ENCODE measurements at regions not wholly inside any gene's neighbourhood (a gene's known extent, or its start where the extent isn't known, plus 50 kb on each side); places are given as distances from the start of the nearest gene placed in this dataset.
"Not testable (repeated sequence)": the region's sequence is repeated elsewhere in the genome, so short reads cannot be mapped to it uniquely, and the experiment has no call there.

- not testable (repeated sequence) for TF ChIP-seq CTCF (IDR thresholded peaks at IDR 0.05); EZH2 (IDR thresholded peaks at IDR 0.05; ENCODE audit: borderline replicate concordance, insufficient read depth, low read depth, low read length, poor library complexity, severe bottlenecking)
These were observed 452.9 kb upstream of the SPTLC3 start for GRCh38 chr20:12555849-12556248.

All from B cell (primary cell).